ENCODE measurements at regions not wholly inside any gene's neighbourhood (a gene's known extent, or its start where the extent isn't known, plus 50 kb on each side); places are given as distances from the start of the nearest gene placed in this dataset.

- DNase-seq (ENCODE audit: low read depth in 2 of 3, low spot score in 2 of 3): no peak
These were observed 338.3 kb upstream of the TEX13C start for GRCh38 chrX:124981420-124981819.

GRCh38 chrX:124984140-124984813 is 335.4 kb upstream of the TEX13C start:
- no peak for DNase-seq (ENCODE audit: low read depth in 2 of 3, low spot score in 2 of 3)

GRCh38 chrX:124986284-124986683 is 333.4 kb upstream of the TEX13C start:
- no peak for DNase-seq (ENCODE audit: low read depth in 2 of 3, low spot score in 2 of 3)

- DNase-seq (ENCODE audit: low read depth in 2 of 3, low spot score in 2 of 3): no peak
These were observed 325.9 kb upstream of the TEX13C start for GRCh38 chrX:124993735-124994134.

- no peak for DNase-seq (ENCODE audit: low read depth in 2 of 3, low spot score in 2 of 3)
These were observed 325.3 kb upstream of the TEX13C start for GRCh38 chrX:124994404-124994803.

- no peak for DNase-seq (ENCODE audit: low read depth in 2 of 3, low spot score in 2 of 3)
These were observed 315.8 kb upstream of the TEX13C start for GRCh38 chrX:125003746-125004446.

GRCh38 chrX:125004799-125005198 is 314.9 kb upstream of the TEX13C start:
- no peak for DNase-seq (ENCODE audit: low read depth in 2 of 3, low spot score in 2 of 3)

- no peak for DNase-seq (ENCODE audit: low read depth in 2 of 3, low spot score in 2 of 3)
These were observed 313.8 kb upstream of the TEX13C start for GRCh38 chrX:125005863-125006262.

- no peak for DNase-seq (ENCODE audit: low read depth in 2 of 3, low spot score in 2 of 3)
These were observed 313.0 kb upstream of the TEX13C start for GRCh38 chrX:125006704-125007103.

GRCh38 chrX:125012585-125012984 is 307.1 kb upstream of the TEX13C start:
- no peak for DNase-seq (ENCODE audit: low read depth in 2 of 3, low spot score in 2 of 3)

GRCh38 chrX:125029131-125029530 is 290.5 kb upstream of the TEX13C start:
- no peak for DNase-seq (ENCODE audit: low read depth in 2 of 3, low spot score in 2 of 3)
